ENCODE measurements at regions not wholly inside any gene's neighbourhood (a gene's known extent, or its start where the extent isn't known, plus 50 kb on each side); places are given as distances from the start of the nearest gene placed in this dataset.
"Not testable (repeated sequence)": the region's sequence is repeated elsewhere in the genome, so short reads cannot be mapped to it uniquely, and the experiment has no call there.

DNA sequence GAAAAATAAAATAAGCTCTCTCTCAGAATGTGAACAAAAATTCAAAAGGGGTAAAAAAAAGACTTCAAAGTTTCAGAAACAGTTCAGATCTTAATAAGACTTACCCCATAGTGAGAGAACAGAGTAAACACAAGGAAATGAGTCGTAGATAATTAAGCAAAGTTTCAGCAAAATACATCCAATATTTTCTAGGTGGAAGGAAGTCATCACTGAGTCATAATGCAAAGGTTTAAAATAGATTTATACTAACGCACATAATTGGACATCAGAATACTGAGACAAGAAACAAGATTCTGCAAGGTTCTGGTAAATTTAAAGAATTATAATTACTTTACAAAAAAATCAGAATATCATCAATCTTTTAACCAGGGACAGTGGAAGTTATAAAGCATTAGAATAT lies 1370.7 kb upstream of the ATXN8OS start:
- H3K36me3 ChIP-seq (ENCODE audit: control insufficient read depth, insufficient read depth, low read length): no peaks in the 10 kb centered on the region
- no CpG with 5 or more reads among the region's 2 CpGs for WGBS, 2 experiments (ENCODE audit: insufficient coverage in 2 of 2)

DNA sequence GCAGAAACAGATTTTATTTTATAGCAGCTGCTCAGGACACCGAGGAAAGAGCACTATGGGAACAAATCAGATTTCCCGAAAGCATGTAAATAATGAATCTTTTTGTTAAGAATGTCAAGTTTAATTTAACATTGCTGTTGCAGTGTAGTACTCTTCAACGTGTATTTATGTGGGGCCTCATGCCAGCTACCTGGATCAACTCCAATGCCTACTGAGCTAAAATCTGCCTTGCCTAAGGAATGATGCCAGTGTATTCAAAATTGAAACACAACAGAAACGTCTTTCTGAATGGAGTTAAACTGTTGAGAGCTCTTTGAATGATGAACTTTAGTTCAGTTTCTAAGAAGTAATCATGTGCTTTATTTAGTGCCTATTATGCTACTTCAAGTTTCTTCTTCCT lies 1379.8 kb upstream of the ATXN8OS start:
- H3K27ac ChIP-seq (ENCODE audit: low read depth, low read length, severe bottlenecking): no peak overlapping the region
- 86 to 100% methylated on average over 2 to 3 of the region's 4 CpGs for WGBS, 2 experiments (ENCODE audit: insufficient coverage in 2 of 2)

More for the DNA sequence above, 1370.7 kb upstream of the ATXN8OS start:
- Histone ChIP-seq H3K9me3 (ENCODE audit: control insufficient read depth, low read length) (no peaks in the 10 kb centered on the region), H3K4me1 (ENCODE audit: control insufficient read depth, insufficient read depth, low read length, poor library complexity, severe bottlenecking) (no peaks in the 10 kb centered on the region), H3K27ac (ENCODE audit: low read depth, low read length, severe bottlenecking) (peak overlapping the region; percentile 39), H3K4me3 (ENCODE audit: extremely low read depth, insufficient read depth, low read length, poor library complexity, severe bottlenecking) (no peak overlapping the region)

DNA sequence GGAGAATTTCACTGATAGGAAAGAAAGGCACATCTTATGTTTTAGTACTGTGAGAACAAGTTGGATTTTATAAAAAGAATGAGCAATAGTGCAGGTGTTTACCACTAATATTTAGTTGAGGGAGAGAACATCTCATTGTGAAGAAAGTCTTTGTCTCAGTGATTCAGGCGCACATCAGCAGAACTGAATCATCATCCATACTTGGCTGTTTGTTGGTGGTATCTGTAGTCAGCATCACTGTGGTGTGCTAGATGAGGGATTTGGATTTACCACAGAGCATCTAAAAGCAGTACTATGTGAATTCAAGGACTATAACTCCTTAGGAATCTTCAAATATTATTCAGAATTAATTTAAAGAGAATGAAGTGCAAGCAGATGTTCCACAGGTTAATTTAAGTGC lies 1380.5 kb upstream of the ATXN8OS start:
- H3K27ac ChIP-seq (ENCODE audit: low read depth, low read length, severe bottlenecking): no peak overlapping the region
- no peaks in the 10 kb centered on the region for H3K9me3 ChIP-seq (ENCODE audit: control insufficient read depth, low read length)
- WGBS, 2 experiments (ENCODE audit: insufficient coverage in 2 of 2): 29 to 100% methylated on average over 1 of the region's 1 CpG
- H3K4me1 ChIP-seq (ENCODE audit: control insufficient read depth, insufficient read depth, low read length, poor library complexity, severe bottlenecking): no peaks in the 10 kb centered on the region
- no peaks in the 10 kb centered on the region for H3K36me3 ChIP-seq (ENCODE audit: control insufficient read depth, insufficient read depth, low read length)
- H3K4me3 ChIP-seq (ENCODE audit: extremely low read depth, insufficient read depth, low read length, poor library complexity, severe bottlenecking): no peak overlapping the region

More for the DNA sequence above, 1379.8 kb upstream of the ATXN8OS start:
- no peaks in the 10 kb centered on the region for H3K9me3 ChIP-seq (ENCODE audit: control insufficient read depth, low read length)
- H3K4me1 ChIP-seq (ENCODE audit: control insufficient read depth, insufficient read depth, low read length, poor library complexity, severe bottlenecking): no peaks in the 10 kb centered on the region
- no peaks in the 10 kb centered on the region for H3K36me3 ChIP-seq (ENCODE audit: control insufficient read depth, insufficient read depth, low read length)
- no peak overlapping the region for H3K4me3 ChIP-seq (ENCODE audit: extremely low read depth, insufficient read depth, low read length, poor library complexity, severe bottlenecking)

DNA sequence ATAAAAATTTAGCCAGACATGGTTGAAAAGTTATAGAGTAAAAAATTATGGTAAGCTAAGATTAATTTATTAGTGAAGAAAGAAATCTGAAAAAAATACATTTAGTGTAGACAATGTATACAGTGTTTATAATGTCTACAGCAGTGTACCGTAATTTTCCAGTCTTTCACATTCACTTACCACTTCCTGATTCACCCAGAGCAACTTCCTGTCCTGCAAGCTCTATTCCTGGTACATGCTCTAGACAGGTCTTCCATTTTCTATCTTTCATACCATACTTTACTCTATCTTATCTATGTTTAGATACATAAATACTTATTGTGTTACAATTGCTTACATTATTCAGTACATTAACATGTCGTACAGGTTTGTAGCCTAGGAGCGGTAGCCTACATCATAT lies 1387.8 kb upstream of the ATXN8OS start:
- no peak overlapping the region for H3K27ac ChIP-seq (ENCODE audit: low read depth, low read length, severe bottlenecking)
- H3K4me1 ChIP-seq (ENCODE audit: control insufficient read depth, insufficient read depth, low read length, poor library complexity, severe bottlenecking): peaks cover 5% of the 10 kb centered on the region
- H3K9me3 ChIP-seq (ENCODE audit: control insufficient read depth, low read length): no peaks in the 10 kb centered on the region
- WGBS, 2 experiments (ENCODE audit: insufficient coverage in 2 of 2): no CpG with 5 or more reads among the region's 3 CpGs
- H3K36me3 ChIP-seq (ENCODE audit: control insufficient read depth, insufficient read depth, low read length): no peaks in the 10 kb centered on the region
- H3K4me3 ChIP-seq (ENCODE audit: extremely low read depth, insufficient read depth, low read length, poor library complexity, severe bottlenecking): no peak overlapping the region

DNA sequence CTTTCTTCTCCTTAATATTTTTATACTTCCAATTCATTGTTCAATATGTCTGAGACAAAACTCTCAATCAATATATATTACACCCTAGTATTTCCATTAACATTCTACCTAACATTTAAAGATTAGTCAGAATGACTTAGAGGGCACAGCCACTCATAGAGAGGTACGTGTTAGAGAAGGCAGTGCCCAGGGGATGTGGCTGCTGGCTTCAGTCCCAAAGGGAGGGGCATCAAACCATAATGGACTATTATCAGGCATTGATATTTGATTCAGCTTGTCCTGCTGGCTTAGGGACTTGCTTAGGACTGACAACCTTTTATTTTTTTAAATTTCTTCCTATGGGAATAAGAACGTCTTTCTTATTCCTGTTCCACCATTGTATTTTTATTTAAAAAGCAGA lies 1392.0 kb upstream of the ATXN8OS start:
- Histone ChIP-seq H3K27ac (ENCODE audit: low read depth, low read length, severe bottlenecking) (no peak overlapping the region), H3K36me3 (ENCODE audit: control insufficient read depth, insufficient read depth, low read length) (no peaks in the 10 kb centered on the region)
- WGBS, 2 experiments (ENCODE audit: insufficient coverage in 2 of 2): 80% methylated on average over 1 of the region's 2 CpGs; no CpG with 5 or more reads in 1 of the 2 experiments

DNA sequence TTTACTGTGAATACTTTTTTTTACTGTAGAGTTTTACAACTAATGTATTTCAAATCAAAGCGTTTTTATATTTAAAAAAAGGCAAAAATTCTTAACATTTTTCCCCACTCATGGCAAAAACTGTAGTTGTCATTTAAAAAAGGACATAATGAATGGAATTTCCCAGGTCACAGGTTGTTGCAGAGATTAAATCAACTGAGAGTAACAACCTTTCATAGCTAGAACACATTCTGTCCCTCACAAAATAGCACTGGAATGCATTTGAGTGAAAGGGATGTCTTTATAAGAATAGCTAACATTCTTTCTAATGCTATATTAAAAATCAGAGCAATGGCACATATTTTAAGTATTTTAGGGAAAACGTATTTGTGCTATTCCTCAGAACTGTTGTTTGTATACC lies 1393.3 kb upstream of the ATXN8OS start:
- WGBS, 2 experiments (ENCODE audit: insufficient coverage in 2 of 2): no CpG with 5 or more reads among the region's 2 CpGs
- no peak overlapping the region for H3K4me3 ChIP-seq (ENCODE audit: extremely low read depth, insufficient read depth, low read length, poor library complexity, severe bottlenecking)
- peaks cover 9% of the 10 kb centered on the region for H3K4me1 ChIP-seq (ENCODE audit: control insufficient read depth, insufficient read depth, low read length, poor library complexity, severe bottlenecking)

More for the DNA sequence above, 1392.0 kb upstream of the ATXN8OS start:
- peaks cover 9% of the 10 kb centered on the region for H3K4me1 ChIP-seq (ENCODE audit: control insufficient read depth, insufficient read depth, low read length, poor library complexity, severe bottlenecking)
- no peaks in the 10 kb centered on the region for H3K9me3 ChIP-seq (ENCODE audit: control insufficient read depth, low read length)
- H3K4me3 ChIP-seq (ENCODE audit: extremely low read depth, insufficient read depth, low read length, poor library complexity, severe bottlenecking): no peak overlapping the region

DNA sequence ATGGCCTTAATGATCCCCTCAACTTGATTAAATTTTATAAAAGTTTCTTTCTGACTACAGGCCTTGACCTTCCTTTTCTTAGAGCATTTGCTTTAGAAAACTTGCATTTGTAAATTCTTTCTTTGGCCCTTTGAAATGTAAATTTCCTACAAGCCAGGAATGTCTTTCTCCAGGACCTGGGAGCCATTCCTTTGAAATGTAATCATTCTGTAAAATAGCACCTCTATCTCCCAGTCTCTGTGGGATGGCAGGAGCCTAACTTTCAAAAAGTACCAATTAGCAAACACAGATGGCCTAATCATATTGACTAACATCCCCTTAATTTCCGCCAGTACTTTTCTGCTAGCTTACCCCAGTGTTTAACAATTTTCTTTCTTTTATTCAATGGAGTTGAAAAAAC lies 1394.2 kb upstream of the ATXN8OS start:
- Histone ChIP-seq H3K4me3 (ENCODE audit: extremely low read depth, insufficient read depth, low read length, poor library complexity, severe bottlenecking) (no peak overlapping the region), H3K36me3 (ENCODE audit: control insufficient read depth, insufficient read depth, low read length) (no peaks in the 10 kb centered on the region), H3K27ac (ENCODE audit: low read depth, low read length, severe bottlenecking) (peak overlapping the region; percentile 59), H3K4me1 (ENCODE audit: control insufficient read depth, insufficient read depth, low read length, poor library complexity, severe bottlenecking) (peaks cover 13% of the 10 kb centered on the region), H3K9me3 (ENCODE audit: control insufficient read depth, low read length) (no peaks in the 10 kb centered on the region)
- 40% methylated on average over 1 of the region's 1 CpG; no CpG with 5 or more reads in 1 of the 2 experiments for WGBS, 2 experiments (ENCODE audit: insufficient coverage in 2 of 2)

More for the DNA sequence above, 1393.3 kb upstream of the ATXN8OS start:
- Histone ChIP-seq H3K27ac (ENCODE audit: low read depth, low read length, severe bottlenecking) (peak overlapping the region; percentile 51), H3K36me3 (ENCODE audit: control insufficient read depth, insufficient read depth, low read length) (no peaks in the 10 kb centered on the region), H3K9me3 (ENCODE audit: control insufficient read depth, low read length) (no peaks in the 10 kb centered on the region)

DNA sequence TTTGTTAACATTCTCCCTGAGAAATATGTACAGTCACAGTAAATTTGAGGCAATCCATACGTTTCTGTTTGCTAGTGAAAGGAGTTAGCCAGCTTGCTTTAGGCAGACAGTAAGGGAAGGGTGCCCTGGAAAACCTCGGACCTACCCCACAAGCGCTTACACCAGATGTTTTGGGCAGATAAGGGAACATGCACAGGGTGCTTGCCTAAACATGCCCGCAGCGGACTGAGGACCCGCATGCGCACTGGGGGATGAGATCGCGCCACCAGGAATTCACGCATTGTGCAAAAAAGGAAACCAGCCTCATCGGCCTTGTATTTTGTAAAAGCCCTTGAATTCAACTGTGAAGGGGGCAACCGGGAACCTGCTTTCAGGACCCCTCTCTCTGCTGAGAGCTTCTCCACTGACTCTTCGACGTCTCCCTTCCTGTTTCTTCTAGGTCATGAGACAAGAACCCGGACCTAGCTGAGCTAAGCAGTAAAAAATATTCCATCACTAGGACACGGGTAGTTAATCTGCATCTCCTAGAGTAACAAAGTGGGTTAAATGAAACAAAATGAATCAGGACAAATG lies 1399.2 kb upstream of the ATXN8OS start:
- Histone ChIP-seq H3K9me3 (ENCODE audit: control insufficient read depth, low read length) (no peaks in the 10 kb centered on the region), H3K27ac (ENCODE audit: low read depth, low read length, severe bottlenecking) (no peak overlapping the region), H3K4me3 (ENCODE audit: extremely low read depth, insufficient read depth, low read length, poor library complexity, severe bottlenecking) (no peak overlapping the region), H3K36me3 (ENCODE audit: control insufficient read depth, insufficient read depth, low read length) (no peaks in the 10 kb centered on the region), H3K4me1 (ENCODE audit: control insufficient read depth, insufficient read depth, low read length, poor library complexity, severe bottlenecking) (peaks cover 8% of the 10 kb centered on the region)
- WGBS, 2 experiments (ENCODE audit: insufficient coverage in 2 of 2): 89 to 95% methylated on average over 11 to 14 of the region's 16 CpGs

DNA sequence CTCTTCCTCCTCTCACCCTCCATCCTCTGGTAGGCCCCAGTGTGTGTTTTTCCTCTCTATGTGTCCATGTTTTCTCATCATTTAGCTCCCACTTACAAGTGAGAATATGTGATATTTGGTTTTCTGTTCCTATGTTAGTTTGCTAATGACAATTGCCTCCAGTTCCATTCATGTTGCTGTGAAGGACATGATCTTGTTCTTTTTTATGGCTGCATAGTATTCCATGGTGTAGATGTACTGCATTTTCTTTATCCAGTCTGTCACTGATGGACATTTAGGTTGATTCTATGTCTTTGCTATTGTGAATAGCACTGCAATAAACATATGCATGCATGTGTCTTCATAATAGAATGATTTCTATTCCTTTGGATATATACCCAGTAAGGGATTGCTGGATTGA lies 1401.6 kb upstream of the ATXN8OS start:
- H3K36me3 ChIP-seq (ENCODE audit: control insufficient read depth, insufficient read depth, low read length); H3K27ac ChIP-seq (ENCODE audit: low read depth, low read length, severe bottlenecking); H3K4me1 ChIP-seq (ENCODE audit: control insufficient read depth, insufficient read depth, low read length, poor library complexity, severe bottlenecking); H3K4me3 ChIP-seq (ENCODE audit: extremely low read depth, insufficient read depth, low read length, poor library complexity, severe bottlenecking); H3K9me3 ChIP-seq (ENCODE audit: control insufficient read depth, low read length): not testable (repeated sequence)

DNA sequence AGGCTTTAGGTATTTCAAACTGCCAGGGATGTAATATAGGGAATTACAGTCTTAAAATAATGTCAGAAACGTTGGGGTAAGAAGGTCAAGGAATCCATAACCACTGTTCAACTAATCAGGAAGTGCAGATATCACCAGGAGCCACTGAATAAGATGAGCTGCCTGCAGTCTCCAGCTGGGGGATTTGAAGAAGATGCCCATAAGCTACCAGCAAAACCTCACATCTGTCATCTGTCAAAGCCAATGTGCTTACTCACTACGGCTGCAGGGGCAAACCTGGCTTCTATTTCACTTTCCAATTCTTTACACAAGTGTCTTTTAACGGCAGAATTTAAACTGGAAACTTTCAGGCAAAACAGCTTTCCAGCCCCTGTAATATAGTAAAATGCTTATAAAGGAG lies 1410.1 kb upstream of the ATXN8OS start:
- H3K9me3 ChIP-seq (ENCODE audit: control insufficient read depth, low read length): no peaks in the 10 kb centered on the region
- H3K4me3 ChIP-seq (ENCODE audit: extremely low read depth, insufficient read depth, low read length, poor library complexity, severe bottlenecking): no peak overlapping the region
- no peak overlapping the region for H3K27ac ChIP-seq (ENCODE audit: low read depth, low read length, severe bottlenecking)
- H3K4me1 ChIP-seq (ENCODE audit: control insufficient read depth, insufficient read depth, low read length, poor library complexity, severe bottlenecking): no peaks in the 10 kb centered on the region
- no peaks in the 10 kb centered on the region for H3K36me3 ChIP-seq (ENCODE audit: control insufficient read depth, insufficient read depth, low read length)
- 80% methylated on average over 1 of the region's 3 CpGs; no CpG with 5 or more reads in 1 of the 2 experiments for WGBS, 2 experiments (ENCODE audit: insufficient coverage in 2 of 2)

DNA sequence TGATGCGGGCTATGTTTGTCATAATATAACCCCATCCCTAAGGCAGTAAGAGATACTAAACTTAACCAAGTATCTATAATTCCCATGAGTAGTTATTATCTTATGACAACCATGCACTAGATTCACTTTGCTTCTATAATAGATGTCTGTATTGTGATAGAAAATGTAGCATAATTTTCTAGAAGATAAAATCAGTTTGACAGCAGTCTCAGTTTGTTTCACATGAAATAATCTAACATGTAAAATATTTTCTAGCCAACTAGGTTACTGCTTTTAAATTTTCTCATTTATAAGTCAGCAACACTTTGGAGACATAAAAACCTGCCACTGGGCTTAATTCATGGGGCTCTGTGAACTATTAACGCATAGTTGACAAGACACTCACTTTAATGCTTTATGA lies 1410.7 kb upstream of the ATXN8OS start:
- Histone ChIP-seq H3K9me3 (ENCODE audit: control insufficient read depth, low read length) (no peaks in the 10 kb centered on the region), H3K4me1 (ENCODE audit: control insufficient read depth, insufficient read depth, low read length, poor library complexity, severe bottlenecking) (no peaks in the 10 kb centered on the region), H3K4me3 (ENCODE audit: extremely low read depth, insufficient read depth, low read length, poor library complexity, severe bottlenecking) (no peak overlapping the region), H3K27ac (ENCODE audit: low read depth, low read length, severe bottlenecking) (no peak overlapping the region), H3K36me3 (ENCODE audit: control insufficient read depth, insufficient read depth, low read length) (no peaks in the 10 kb centered on the region)
- no CpG with 5 or more reads among the region's 2 CpGs for WGBS, 2 experiments (ENCODE audit: insufficient coverage in 2 of 2)

All from mesodermal cell (in vitro differentiated cells).